HepG2 (cell line): ENCODE measurements at regions not wholly inside any gene's neighbourhood (a gene's known extent, or its start where the extent isn't known, plus 50 kb on each side); places are given as distances from the start of the nearest gene placed in this dataset.

Source experiments
- CHD4 ChIP-seq: fragments of 200-600 bp; sonication (generic); IDR thresholded peaks from 2 replicates; pipeline ENCODE4 v1.7.0; 2017; ENCODE audit warnings: mild to moderate bottlenecking, low read length, borderline replicate concordance
- EP300 ChIP-seq, 3 experiments: sonication (generic) in 1 of 3; formaldehyde crosslinking in 1 of 3; IDR thresholded peaks; 2 replicates each; pipeline versions ENCODE4 v1.5.1 to v1.6.1; 2011 to 2020; ENCODE audit warnings: low read depth in 2 of 3, low read length in 2 of 3, borderline replicate concordance in 1 of 3, improper control_type of control experiment in 1 of 3, mild to moderate bottlenecking in 1 of 3, missing genetic modification reagents in 1 of 3, moderate library complexity in 1 of 3
- EZH2 ChIP-seq: conservative IDR thresholded peaks from 2 replicates; pipeline ENCODE4 v1.6.1; 2012; ENCODE audit warnings: mild to moderate bottlenecking, low read depth, low read length, moderate library complexity
- HBP1 ChIP-seq: IDR thresholded peaks from 2 replicates; pipeline ENCODE4 v1.6.1; 2016; ENCODE audit warnings: low read depth, control low read depth
- KLF12 ChIP-seq: sonication (generic); formaldehyde crosslinking; IDR thresholded peaks from 2 replicates; pipeline ENCODE4 v1.4.0; 2020; ENCODE audit warnings: missing genetic modification reagents, borderline replicate concordance
- MXD4 ChIP-seq: IDR thresholded peaks from 2 replicates; pipeline ENCODE4 v1.6.1; 2016; ENCODE audit warnings: mild to moderate bottlenecking, missing biosample characterization, missing genetic modification reagents
- NPAS2 ChIP-seq: sonication (generic); formaldehyde crosslinking; IDR thresholded peaks from 2 replicates; pipeline ENCODE4 v1.8.0; 2022; ENCODE audit warnings: mild to moderate bottlenecking, missing genetic modification reagents, borderline replicate concordance
- SIN3A ChIP-seq: IDR thresholded peaks from 2 replicates; pipeline ENCODE4 v1.6.1; 2011; ENCODE audit warnings: low read depth, mild to moderate bottlenecking, control low read depth, low read length, borderline replicate concordance
- SMARCE1 ChIP-seq: fragments of 450-650 bp; IDR thresholded peaks from 2 replicates; pipeline ENCODE4 v1.6.1; 2017; ENCODE audit warnings: borderline replicate concordance
- TF ChIP-seq, protein P1 (sequence below): sonication (generic); formaldehyde crosslinking; IDR thresholded peaks from 2 replicates; pipeline ENCODE4 v1.5.0; 2020; ENCODE audit warnings: mild to moderate bottlenecking, missing genetic modification reagents, moderate library complexity
- TF ChIP-seq, protein P2 (sequence below): sonication (generic); formaldehyde crosslinking; IDR thresholded peaks from 2 replicates; pipeline ENCODE4 v1.5.1; 2020; ENCODE audit warnings: mild to moderate bottlenecking, moderate library complexity, missing genetic modification reagents

DNA sequence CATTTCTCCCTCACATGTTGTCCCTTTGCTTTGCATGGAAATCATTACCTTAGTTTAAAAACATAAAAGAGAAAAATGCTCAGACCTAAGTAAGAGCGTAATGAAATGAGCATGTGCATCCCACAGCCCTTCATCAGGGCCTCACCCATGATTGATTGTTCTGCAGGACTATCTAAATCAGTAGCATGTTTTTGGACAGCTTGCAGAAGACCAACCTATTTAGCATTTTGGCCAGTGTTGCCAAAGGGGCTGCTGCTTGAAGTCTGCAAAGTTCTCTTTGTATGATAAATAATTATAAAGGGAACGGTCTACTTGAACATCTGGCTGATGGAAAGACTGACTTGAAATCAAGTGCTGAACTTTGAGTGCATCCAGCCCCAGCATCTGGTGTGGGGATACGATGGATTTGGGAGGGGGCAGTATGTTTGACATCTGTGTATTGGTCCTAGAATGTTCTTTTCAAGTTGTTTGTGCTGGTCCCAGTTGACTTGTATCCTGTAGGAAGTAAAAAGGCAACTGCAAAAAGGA lies 76.1 kb upstream of the LIMCH1 start:
- TF ChIP-seq SMARCE1: no peak
- no peak for TF ChIP-seq SIN3A
- TF ChIP-seq EP300 (IDR thresholded peaks at IDR 0.05; ENCODE audit: low read depth in 2 of 2, low read length in 2 of 2): no peak
- TF ChIP-seq EP300 (CRISPR knock-in tag; IDR thresholded peaks at IDR 0.05; ENCODE audit: borderline replicate concordance): no peak
- no peak for TF ChIP-seq MXD4 (CRISPR knock-in tag)
- TF ChIP-seq, protein P1, sequence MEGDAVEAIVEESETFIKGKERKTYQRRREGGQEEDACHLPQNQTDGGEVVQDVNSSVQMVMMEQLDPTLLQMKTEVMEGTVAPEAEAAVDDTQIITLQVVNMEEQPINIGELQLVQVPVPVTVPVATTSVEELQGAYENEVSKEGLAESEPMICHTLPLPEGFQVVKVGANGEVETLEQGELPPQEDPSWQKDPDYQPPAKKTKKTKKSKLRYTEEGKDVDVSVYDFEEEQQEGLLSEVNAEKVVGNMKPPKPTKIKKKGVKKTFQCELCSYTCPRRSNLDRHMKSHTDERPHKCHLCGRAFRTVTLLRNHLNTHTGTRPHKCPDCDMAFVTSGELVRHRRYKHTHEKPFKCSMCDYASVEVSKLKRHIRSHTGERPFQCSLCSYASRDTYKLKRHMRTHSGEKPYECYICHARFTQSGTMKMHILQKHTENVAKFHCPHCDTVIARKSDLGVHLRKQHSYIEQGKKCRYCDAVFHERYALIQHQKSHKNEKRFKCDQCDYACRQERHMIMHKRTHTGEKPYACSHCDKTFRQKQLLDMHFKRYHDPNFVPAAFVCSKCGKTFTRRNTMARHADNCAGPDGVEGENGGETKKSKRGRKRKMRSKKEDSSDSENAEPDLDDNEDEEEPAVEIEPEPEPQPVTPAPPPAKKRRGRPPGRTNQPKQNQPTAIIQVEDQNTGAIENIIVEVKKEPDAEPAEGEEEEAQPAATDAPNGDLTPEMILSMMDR (CRISPR knock-in tag): no peak
- no peak for TF ChIP-seq CHD4
- TF ChIP-seq, protein P2, sequence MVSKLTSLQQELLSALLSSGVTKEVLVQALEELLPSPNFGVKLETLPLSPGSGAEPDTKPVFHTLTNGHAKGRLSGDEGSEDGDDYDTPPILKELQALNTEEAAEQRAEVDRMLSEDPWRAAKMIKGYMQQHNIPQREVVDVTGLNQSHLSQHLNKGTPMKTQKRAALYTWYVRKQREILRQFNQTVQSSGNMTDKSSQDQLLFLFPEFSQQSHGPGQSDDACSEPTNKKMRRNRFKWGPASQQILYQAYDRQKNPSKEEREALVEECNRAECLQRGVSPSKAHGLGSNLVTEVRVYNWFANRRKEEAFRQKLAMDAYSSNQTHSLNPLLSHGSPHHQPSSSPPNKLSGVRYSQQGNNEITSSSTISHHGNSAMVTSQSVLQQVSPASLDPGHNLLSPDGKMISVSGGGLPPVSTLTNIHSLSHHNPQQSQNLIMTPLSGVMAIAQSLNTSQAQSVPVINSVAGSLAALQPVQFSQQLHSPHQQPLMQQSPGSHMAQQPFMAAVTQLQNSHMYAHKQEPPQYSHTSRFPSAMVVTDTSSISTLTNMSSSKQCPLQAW (CRISPR knock-in tag): no peak
- TF ChIP-seq EZH2: no peak
- no peak for TF ChIP-seq HBP1 (CRISPR knock-in tag)
- TF ChIP-seq KLF12 (CRISPR knock-in tag): no peak
- no peak for TF ChIP-seq NPAS2
